ENCODE measurements at regions not wholly inside any gene's neighbourhood (a gene's known extent, or its start where the extent isn't known, plus 50 kb on each side); places are given as distances from the start of the nearest gene placed in this dataset.

- TF ChIP-seq, protein P1, sequence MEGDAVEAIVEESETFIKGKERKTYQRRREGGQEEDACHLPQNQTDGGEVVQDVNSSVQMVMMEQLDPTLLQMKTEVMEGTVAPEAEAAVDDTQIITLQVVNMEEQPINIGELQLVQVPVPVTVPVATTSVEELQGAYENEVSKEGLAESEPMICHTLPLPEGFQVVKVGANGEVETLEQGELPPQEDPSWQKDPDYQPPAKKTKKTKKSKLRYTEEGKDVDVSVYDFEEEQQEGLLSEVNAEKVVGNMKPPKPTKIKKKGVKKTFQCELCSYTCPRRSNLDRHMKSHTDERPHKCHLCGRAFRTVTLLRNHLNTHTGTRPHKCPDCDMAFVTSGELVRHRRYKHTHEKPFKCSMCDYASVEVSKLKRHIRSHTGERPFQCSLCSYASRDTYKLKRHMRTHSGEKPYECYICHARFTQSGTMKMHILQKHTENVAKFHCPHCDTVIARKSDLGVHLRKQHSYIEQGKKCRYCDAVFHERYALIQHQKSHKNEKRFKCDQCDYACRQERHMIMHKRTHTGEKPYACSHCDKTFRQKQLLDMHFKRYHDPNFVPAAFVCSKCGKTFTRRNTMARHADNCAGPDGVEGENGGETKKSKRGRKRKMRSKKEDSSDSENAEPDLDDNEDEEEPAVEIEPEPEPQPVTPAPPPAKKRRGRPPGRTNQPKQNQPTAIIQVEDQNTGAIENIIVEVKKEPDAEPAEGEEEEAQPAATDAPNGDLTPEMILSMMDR (IDR thresholded peaks at IDR 0.05 in 4 of 5, conservative IDR thresholded peaks at IDR 0.05 in 1 of 5) = no peak
- no peak for TF ChIP-seq POLR2A (IDR thresholded peaks at IDR 0.05)
Measured at GRCh38 chr10:4775808-4776207, 50.2 kb upstream of the AKR1E2 start.
